Iris pigment epithelial cell (primary cell): ENCODE measurements at regions not wholly inside any gene's neighbourhood (a gene's known extent, or its start where the extent isn't known, plus 50 kb on each side); places are given as distances from the start of the nearest gene placed in this dataset.

Experiments used
- DNase-seq: peaks from one replicate; pipeline ENCODE4 v3.0.0-alpha.2; 2011; ENCODE audit warnings: low read depth

GRCh38 chr2:7930800-7931635 is 750.8 kb upstream of the ID2 start:
- DNase-seq = no peak

- no peak for DNase-seq
Measured at GRCh38 chr2:7931808-7932207, 750.0 kb upstream of the ID2 start.

GRCh38 chr2:7933672-7934071 is 748.2 kb upstream of the ID2 start:
- DNase-seq = no peak

- no peak for DNase-seq
Measured at GRCh38 chr2:7934476-7934875, 747.4 kb upstream of the ID2 start.

- DNase-seq = no peak
Measured at GRCh38 chr2:7937082-7937481, 744.8 kb upstream of the ID2 start.

GRCh38 chr2:7940723-7941122 is 741.1 kb upstream of the ID2 start:
- DNase-seq = no peak

GRCh38 chr2:7943446-7943845 is 738.4 kb upstream of the ID2 start:
- DNase-seq = no peak

- no peak for DNase-seq
Measured at GRCh38 chr2:7945026-7945425, 736.8 kb upstream of the ID2 start.

- DNase-seq = no peak
Measured at GRCh38 chr2:7950035-7950612, 731.7 kb upstream of the ID2 start.

- no peak for DNase-seq
Measured at GRCh38 chr2:7951001-7951400, 730.9 kb upstream of the ID2 start.

- no peak for DNase-seq
Measured at GRCh38 chr2:7951490-7951889, 730.4 kb upstream of the ID2 start.

GRCh38 chr2:7952046-7952745 is 729.7 kb upstream of the ID2 start:
- DNase-seq = no peak

- DNase-seq = no peak
Measured at GRCh38 chr2:7953195-7953594, 728.7 kb upstream of the ID2 start.

- no peak for DNase-seq
Measured at GRCh38 chr2:7954234-7954633, 727.6 kb upstream of the ID2 start.

- no peak for DNase-seq
Measured at GRCh38 chr2:7956126-7956689, 725.6 kb upstream of the ID2 start.

- no peak for DNase-seq
Measured at GRCh38 chr2:7961550-7961949, 720.3 kb upstream of the ID2 start.

- no peak for DNase-seq
Measured at GRCh38 chr2:7962161-7962560, 719.7 kb upstream of the ID2 start.

- no peak for DNase-seq
Measured at GRCh38 chr2:7963787-7964186, 718.1 kb upstream of the ID2 start.

- DNase-seq = no peak
Measured at GRCh38 chr2:7966032-7966431, 715.8 kb upstream of the ID2 start.

GRCh38 chr2:7967707-7968405 is 714.0 kb upstream of the ID2 start:
- no peak for DNase-seq

- no peak for DNase-seq
Measured at GRCh38 chr2:7969756-7970515, 711.9 kb upstream of the ID2 start.

GRCh38 chr2:7971248-7971647 is 710.6 kb upstream of the ID2 start:
- no peak for DNase-seq
